Ishikawa (cell line): ENCODE measurements at regions not wholly inside any gene's neighbourhood (a gene's known extent, or its start where the extent isn't known, plus 50 kb on each side); places are given as distances from the start of the nearest gene placed in this dataset.

ENCODE experiments used
- CEBPB ChIP-seq: IDR thresholded peaks from 2 replicates; pipeline ENCODE4 v1.6.1; 2012
- CREB1 ChIP-seq: IDR thresholded peaks from 2 replicates; pipeline ENCODE4 v1.6.1; 2012; ENCODE audit warnings: low read depth
- EP300 ChIP-seq: IDR thresholded peaks from 2 replicates; pipeline ENCODE4 v1.6.1; 2012; ENCODE audit warnings: borderline replicate concordance
- MAX ChIP-seq: IDR thresholded peaks from 2 replicates; pipeline ENCODE4 v1.6.1; 2012
- NFIC ChIP-seq: IDR thresholded peaks from 2 replicates; pipeline ENCODE4 v1.6.1; 2012
- RAD21 ChIP-seq: IDR thresholded peaks from 2 replicates; pipeline ENCODE4 v1.6.1; 2012; ENCODE audit warnings: low read depth
- REST ChIP-seq: IDR thresholded peaks from 2 replicates; pipeline ENCODE4 v1.6.1; 2012; ENCODE audit warnings: low read depth, mild to moderate bottlenecking
- TAF1 ChIP-seq: IDR thresholded peaks from 2 replicates; pipeline ENCODE4 v1.6.1; 2012; ENCODE audit warnings: low read depth, mild to moderate bottlenecking
- TCF12 ChIP-seq: IDR thresholded peaks from 2 replicates; pipeline ENCODE4 v1.6.1; 2012; ENCODE audit warnings: low read depth
- YY1 ChIP-seq: IDR thresholded peaks from 2 replicates; pipeline ENCODE4 v1.6.1; 2012; ENCODE audit warnings: low read depth
- ZBTB7A ChIP-seq: IDR thresholded peaks from 2 replicates; pipeline ENCODE4 v1.6.1; 2012; ENCODE audit warnings: low read depth

GRCh38 chr20:40255365-40255764, 433.7 kb downstream of the MAFB start:
- TF ChIP-seq TAF1 (no peak), EP300 (no peak), NFIC (no peak), REST (no peak), RAD21 (no peak), CREB1 (no peak), MAX (no peak), YY1 (no peak), TCF12 (no peak), CEBPB (no peak), ZBTB7A (no peak)
